Fibroblast of lung (primary cell): ENCODE measurements at regions not wholly inside any gene's neighbourhood (a gene's known extent, or its start where the extent isn't known, plus 50 kb on each side); places are given as distances from the start of the nearest gene placed in this dataset.

Experiments used
- DNase-seq, 2 donors: peaks; one replicate each; pipeline versions ENCODE4 v3.0.0 to v3.0.0-alpha.2; 2010; ENCODE audit warnings: low read depth in 2 of 2
- H2AFZ ChIP-seq: 2 replicates; pipeline ENCODE4 v1.5.1; 2012; ENCODE audit warnings: low read length, control low read depth, inconsistent platforms
- H3K27ac ChIP-seq: 2 replicates; pipeline ENCODE4 v1.5.1; 2011; ENCODE audit warnings: low read length, control low read depth; ENCODE audit not compliant: insufficient read depth
- H3K27me3 ChIP-seq: 2 replicates; pipeline ENCODE4 v1.5.1; 2011; ENCODE audit warnings: mild to moderate bottlenecking, low read length; ENCODE audit not compliant: control insufficient read depth, insufficient read depth
- H3K36me3 ChIP-seq: 2 replicates; pipeline ENCODE4 v1.5.1; 2011; ENCODE audit warnings: low read length; ENCODE audit not compliant: control insufficient read depth, insufficient read depth
- H3K4me1 ChIP-seq: 2 replicates; pipeline ENCODE4 v1.5.1; 2011; ENCODE audit warnings: low read length; ENCODE audit not compliant: control insufficient read depth, insufficient read depth; ENCODE audit errors: extremely low read depth
- H3K4me2 ChIP-seq: 2 replicates; pipeline ENCODE4 v1.5.1; 2011; ENCODE audit warnings: low read length, control low read depth; ENCODE audit not compliant: insufficient read depth; ENCODE audit errors: extremely low read depth
- H3K4me3 ChIP-seq, 4 experiments: fragments of 200-600 bp in 1 of 4; sonication (generic) in 1 of 4; replicated peaks in 1 of 4; 2 replicates each; pipeline ENCODE4 v1.5.1; 2011 to 2016; ENCODE audit warnings: low read length in 4 of 4, low read depth in 3 of 4, mild to moderate bottlenecking in 3 of 4, control low read depth in 2 of 4, inconsistent platforms in 1 of 4, mixed read lengths in 1 of 4; ENCODE audit not compliant: insufficient read depth in 1 of 4; ENCODE audit errors: control extremely low read depth in 1 of 4
- H3K79me2 ChIP-seq: 2 replicates; pipeline ENCODE4 v1.5.1; 2012; ENCODE audit warnings: mild to moderate bottlenecking, low read length, inconsistent platforms; ENCODE audit not compliant: control insufficient read depth, insufficient read depth
- H3K9ac ChIP-seq: 2 replicates; pipeline ENCODE4 v1.5.1; 2011; ENCODE audit warnings: mild to moderate bottlenecking, low read length, control low read depth; ENCODE audit not compliant: insufficient read depth
- H3K9me3 ChIP-seq: 2 replicates; pipeline ENCODE4 v1.5.1; 2012; ENCODE audit warnings: low read depth, low read length; ENCODE audit not compliant: control insufficient read depth, insufficient read depth
- H4K20me1 ChIP-seq: 2 replicates; pipeline ENCODE4 v1.5.1; 2011; ENCODE audit warnings: low read length; ENCODE audit not compliant: control insufficient read depth, insufficient read depth; ENCODE audit errors: extremely low read depth
- EZH2 ChIP-seq: IDR thresholded peaks from 2 replicates; pipeline ENCODE4 v1.5.1; 2012; ENCODE audit warnings: low read length, control low read depth, mild to moderate bottlenecking; ENCODE audit errors: missing control alignments
- TF ChIP-seq, protein P1 (sequence below), 2 donors: IDR thresholded peaks in 1 of 2; conservative IDR thresholded peaks in 1 of 2; 1 replicate in 1 of 2; 2 replicates in 1 of 2; pipeline ENCODE4 v1.5.1; 2011 to 2012; ENCODE audit warnings: low read length in 2 of 2, control low read depth in 1 of 2, inconsistent platforms in 1 of 2, low read depth in 1 of 2, mild to moderate bottlenecking in 1 of 2

DNA sequence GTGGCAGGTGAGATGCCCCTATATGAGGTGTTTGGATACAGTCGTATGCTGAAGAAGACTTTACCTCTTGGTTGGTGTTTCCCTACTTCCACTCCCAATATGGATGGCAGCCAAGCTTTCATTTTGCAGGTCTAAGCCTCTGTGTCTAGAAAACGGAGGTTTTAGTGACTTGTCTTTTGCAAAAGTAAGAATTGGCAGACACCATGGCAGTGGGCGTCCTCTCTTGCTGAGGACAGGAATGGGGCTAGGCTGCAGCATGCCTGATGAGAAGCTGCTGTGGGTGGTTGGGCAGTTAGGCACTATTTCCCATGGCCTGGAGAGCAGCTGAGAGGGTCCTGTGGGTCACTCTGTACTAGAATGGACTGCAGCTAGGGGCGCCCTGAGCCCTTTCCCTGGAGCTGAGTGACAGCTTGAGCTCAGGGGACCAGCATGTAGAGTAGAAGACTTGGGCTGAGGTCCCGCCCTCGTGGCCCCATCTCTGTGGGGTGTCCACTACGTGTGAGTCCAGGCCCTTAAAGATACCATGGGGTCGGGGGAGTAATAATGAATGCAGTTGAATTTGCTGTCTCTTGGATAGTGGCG is 127.4 kb downstream of the CDH26 start:
- Histone ChIP-seq H3K4me1 (no peaks in the 10 kb centered on the region), H3K79me2 (no peaks in the 10 kb centered on the region), H3K9me3 (no peaks in the 10 kb centered on the region), H3K27ac (no peak overlapping the region), H3K9ac (no peak overlapping the region), H3K4me2 (no peak overlapping the region), H4K20me1 (no peaks in the 10 kb centered on the region), H3K4me3 (no peak overlapping the region), H3K27me3 (peaks cover 7% of the 10 kb centered on the region), H2AFZ (no peak overlapping the region), H3K36me3 (no peaks in the 10 kb centered on the region)
- DNase-seq: no peak
- TF ChIP-seq EZH2: no peak
- TF ChIP-seq, protein P1, sequence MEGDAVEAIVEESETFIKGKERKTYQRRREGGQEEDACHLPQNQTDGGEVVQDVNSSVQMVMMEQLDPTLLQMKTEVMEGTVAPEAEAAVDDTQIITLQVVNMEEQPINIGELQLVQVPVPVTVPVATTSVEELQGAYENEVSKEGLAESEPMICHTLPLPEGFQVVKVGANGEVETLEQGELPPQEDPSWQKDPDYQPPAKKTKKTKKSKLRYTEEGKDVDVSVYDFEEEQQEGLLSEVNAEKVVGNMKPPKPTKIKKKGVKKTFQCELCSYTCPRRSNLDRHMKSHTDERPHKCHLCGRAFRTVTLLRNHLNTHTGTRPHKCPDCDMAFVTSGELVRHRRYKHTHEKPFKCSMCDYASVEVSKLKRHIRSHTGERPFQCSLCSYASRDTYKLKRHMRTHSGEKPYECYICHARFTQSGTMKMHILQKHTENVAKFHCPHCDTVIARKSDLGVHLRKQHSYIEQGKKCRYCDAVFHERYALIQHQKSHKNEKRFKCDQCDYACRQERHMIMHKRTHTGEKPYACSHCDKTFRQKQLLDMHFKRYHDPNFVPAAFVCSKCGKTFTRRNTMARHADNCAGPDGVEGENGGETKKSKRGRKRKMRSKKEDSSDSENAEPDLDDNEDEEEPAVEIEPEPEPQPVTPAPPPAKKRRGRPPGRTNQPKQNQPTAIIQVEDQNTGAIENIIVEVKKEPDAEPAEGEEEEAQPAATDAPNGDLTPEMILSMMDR (conservative IDR thresholded peaks at IDR 0.05 in 1 of 2, IDR thresholded peaks at IDR 0.05 in 1 of 2; ENCODE audit: low read depth in 1 of 2, low read length in 2 of 2): no peak

DNA sequence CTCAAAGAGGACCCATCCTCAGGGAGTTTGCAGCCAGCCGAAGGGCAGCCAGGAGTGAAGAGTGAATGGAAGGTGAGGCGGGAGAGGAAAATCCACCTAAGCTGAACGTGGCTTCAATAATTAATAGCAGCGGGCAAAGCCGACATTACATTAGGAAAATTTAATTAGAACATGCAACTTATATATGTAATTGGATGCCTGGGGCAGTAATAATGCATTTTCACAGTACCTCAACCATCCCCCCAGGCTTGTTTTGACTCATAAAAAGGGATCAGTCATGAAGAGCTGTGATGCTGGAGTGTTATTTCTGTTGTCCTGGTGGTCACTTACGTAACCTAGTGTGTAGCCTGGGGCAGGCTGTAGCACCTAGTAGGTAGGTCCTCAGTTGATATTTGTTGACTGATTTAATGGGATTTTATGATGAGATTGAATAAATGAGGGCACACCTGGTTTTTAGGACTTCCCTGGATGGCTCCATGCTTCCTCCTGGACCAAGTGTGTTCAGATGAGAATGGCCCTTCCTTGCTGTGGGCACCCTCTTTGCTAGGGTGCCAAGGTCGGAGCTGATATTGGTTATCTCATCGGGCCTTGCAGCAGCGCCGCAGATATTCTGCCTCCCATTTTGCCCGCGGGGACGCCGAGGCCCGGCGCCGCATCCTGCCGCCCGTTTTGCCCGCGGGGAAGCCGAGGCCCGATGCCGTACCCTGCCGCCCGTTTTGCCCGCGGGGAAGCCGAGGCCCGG is 128.8 kb downstream of the CDH26 start:
- no peaks in the 10 kb centered on the region for H3K36me3 ChIP-seq
- peaks cover 7% of the 10 kb centered on the region for H3K27me3 ChIP-seq
- H3K4me1 ChIP-seq: no peaks in the 10 kb centered on the region
- no peak overlapping the region for H3K27ac ChIP-seq
- no peak for DNase-seq
- no peaks in the 10 kb centered on the region for H4K20me1 ChIP-seq
- H3K4me3 ChIP-seq: peak overlapping the region in 2 of 4 experiments; percentile 7 to 25
- no peaks in the 10 kb centered on the region for H3K9me3 ChIP-seq
- peak overlapping the region; percentile 19 for H3K4me2 ChIP-seq
- no peaks in the 10 kb centered on the region for H3K79me2 ChIP-seq
- no peak overlapping the region for H3K9ac ChIP-seq
- H2AFZ ChIP-seq: no peak overlapping the region
- TF ChIP-seq, protein P1 (conservative IDR thresholded peaks at IDR 0.05 in 1 of 2, IDR thresholded peaks at IDR 0.05 in 1 of 2; ENCODE audit: low read depth in 1 of 2, low read length in 2 of 2): no peak
- no peak for TF ChIP-seq EZH2

DNA sequence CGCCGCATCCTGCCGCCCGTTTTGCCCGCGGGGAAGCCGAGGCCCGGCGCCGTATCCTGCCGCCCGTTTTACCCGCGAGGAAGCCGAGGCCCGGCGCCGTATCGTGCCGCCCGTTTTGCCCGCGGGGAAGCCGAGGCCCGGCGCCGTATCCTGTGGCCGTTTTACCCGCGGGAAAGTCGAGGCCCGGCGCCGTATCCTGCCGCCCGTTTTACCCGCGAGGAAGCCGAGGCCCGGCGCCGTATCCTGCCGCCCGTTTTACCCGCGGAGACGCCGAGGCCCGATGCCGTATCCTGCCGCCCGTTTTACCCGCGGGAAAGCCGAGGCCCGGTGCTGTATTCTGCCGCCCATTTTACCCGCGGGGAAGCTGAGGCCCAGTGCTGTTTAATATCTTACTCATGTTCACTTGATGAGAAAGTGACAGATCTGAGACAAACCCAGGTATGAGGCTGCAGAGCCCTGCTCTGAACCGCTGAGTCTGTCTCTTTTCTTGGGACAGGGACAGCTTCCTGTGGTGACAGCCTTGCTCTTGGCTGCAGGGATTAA is 129.4 kb downstream of the CDH26 start:
- peak; percentile 16 to 51 for DNase-seq
- Histone ChIP-seq H3K36me3 (no peaks in the 10 kb centered on the region), H4K20me1 (no peaks in the 10 kb centered on the region), H3K4me1 (no peaks in the 10 kb centered on the region), H3K4me3 (peak overlapping the region in 1 of 4 experiments; percentile 25), H3K79me2 (no peaks in the 10 kb centered on the region), H2AFZ (peak overlapping the region; percentile 3), H3K27ac (no peak overlapping the region), H3K27me3 (peaks cover 7% of the 10 kb centered on the region), H3K9me3 (no peaks in the 10 kb centered on the region), H3K4me2 (no peak overlapping the region), H3K9ac (no peak overlapping the region)
- TF ChIP-seq EZH2: no peak
- TF ChIP-seq, protein P1 (conservative IDR thresholded peaks at IDR 0.05 in 1 of 2, IDR thresholded peaks at IDR 0.05 in 1 of 2; ENCODE audit: low read depth in 1 of 2, low read length in 2 of 2): no peak
